ENCODE measurements at regions not wholly inside any gene's neighbourhood (a gene's known extent, or its start where the extent isn't known, plus 50 kb on each side); places are given as distances from the start of the nearest gene placed in this dataset.

- DNase-seq (ENCODE audit: low read depth) = no peak
- H3K4me3 ChIP-seq (ENCODE audit: low read depth, low read length) = no peak overlapping the region
- no peak for TF ChIP-seq CTCF (IDR thresholded peaks at IDR 0.05; ENCODE audit: control insufficient read depth, extremely low read depth, insufficient read depth)
Measured at GRCh38 chr2:180677930-180678624, 302.3 kb upstream of the UBE2E3 start.

- TF ChIP-seq CTCF (IDR thresholded peaks at IDR 0.05; ENCODE audit: control insufficient read depth, extremely low read depth, insufficient read depth) = no peak
- no peak overlapping the region for H3K4me3 ChIP-seq (ENCODE audit: low read depth, low read length)
- no peak for DNase-seq (ENCODE audit: low read depth)
Measured at GRCh38 chr2:180677200-180677599, 303.2 kb upstream of the UBE2E3 start.

GRCh38 chr2:180676520-180677025 lies 303.8 kb upstream of the UBE2E3 start:
- no peak overlapping the region for H3K4me3 ChIP-seq (ENCODE audit: low read depth, low read length)
- no peak for TF ChIP-seq CTCF (IDR thresholded peaks at IDR 0.05; ENCODE audit: control insufficient read depth, extremely low read depth, insufficient read depth)
- no peak for DNase-seq (ENCODE audit: low read depth)

GRCh38 chr2:180675170-180675569 lies 305.2 kb upstream of the UBE2E3 start:
- H3K4me3 ChIP-seq (ENCODE audit: low read depth, low read length) = no peak overlapping the region
- DNase-seq (ENCODE audit: low read depth) = no peak

GRCh38 chr2:180672377-180672776 lies 308.0 kb upstream of the UBE2E3 start:
- no peak overlapping the region; the same call in 1 of the 2 replicates for H3K4me3 ChIP-seq (ENCODE audit: low read depth, low read length)
- no peak for TF ChIP-seq CTCF (IDR thresholded peaks at IDR 0.05; ENCODE audit: control insufficient read depth, extremely low read depth, insufficient read depth)
- DNase-seq (ENCODE audit: low read depth) = no peak

More at GRCh38 chr2:180675170-180675569, 305.2 kb upstream of the UBE2E3 start:
- TF ChIP-seq CTCF (IDR thresholded peaks at IDR 0.05; ENCODE audit: control insufficient read depth, extremely low read depth, insufficient read depth) = no peak

GRCh38 chr2:180670302-180671003 lies 310.0 kb upstream of the UBE2E3 start:
- H3K4me3 ChIP-seq (ENCODE audit: low read depth, low read length) = no peak overlapping the region
- TF ChIP-seq CTCF (IDR thresholded peaks at IDR 0.05; ENCODE audit: control insufficient read depth, extremely low read depth, insufficient read depth) = no peak
- no peak for DNase-seq (ENCODE audit: low read depth)
